HFF-Myc (cell line): ENCODE measurements at regions not wholly inside any gene's neighbourhood (a gene's known extent, or its start where the extent isn't known, plus 50 kb on each side); places are given as distances from the start of the nearest gene placed in this dataset.

Experiments
- DNase-seq: peaks from one replicate; pipeline ENCODE4 v3.0.0-alpha.2; 2011; ENCODE audit warnings: low read depth; ENCODE audit errors: extremely low read depth
- H3K4me3 ChIP-seq: replicated peaks from 2 replicates; pipeline ENCODE4 v1.5.1; 2011; ENCODE audit warnings: low read depth, mild to moderate bottlenecking, control low read depth, low read length
- TF ChIP-seq, protein P1 (sequence below): IDR thresholded peaks from 2 replicates; pipeline ENCODE4 v1.5.1; 2012; ENCODE audit warnings: mild to moderate bottlenecking, low read depth, low read length, control low read depth; ENCODE audit errors: missing control alignments

- no peak overlapping the region for H3K4me3 ChIP-seq
- TF ChIP-seq, protein P1, sequence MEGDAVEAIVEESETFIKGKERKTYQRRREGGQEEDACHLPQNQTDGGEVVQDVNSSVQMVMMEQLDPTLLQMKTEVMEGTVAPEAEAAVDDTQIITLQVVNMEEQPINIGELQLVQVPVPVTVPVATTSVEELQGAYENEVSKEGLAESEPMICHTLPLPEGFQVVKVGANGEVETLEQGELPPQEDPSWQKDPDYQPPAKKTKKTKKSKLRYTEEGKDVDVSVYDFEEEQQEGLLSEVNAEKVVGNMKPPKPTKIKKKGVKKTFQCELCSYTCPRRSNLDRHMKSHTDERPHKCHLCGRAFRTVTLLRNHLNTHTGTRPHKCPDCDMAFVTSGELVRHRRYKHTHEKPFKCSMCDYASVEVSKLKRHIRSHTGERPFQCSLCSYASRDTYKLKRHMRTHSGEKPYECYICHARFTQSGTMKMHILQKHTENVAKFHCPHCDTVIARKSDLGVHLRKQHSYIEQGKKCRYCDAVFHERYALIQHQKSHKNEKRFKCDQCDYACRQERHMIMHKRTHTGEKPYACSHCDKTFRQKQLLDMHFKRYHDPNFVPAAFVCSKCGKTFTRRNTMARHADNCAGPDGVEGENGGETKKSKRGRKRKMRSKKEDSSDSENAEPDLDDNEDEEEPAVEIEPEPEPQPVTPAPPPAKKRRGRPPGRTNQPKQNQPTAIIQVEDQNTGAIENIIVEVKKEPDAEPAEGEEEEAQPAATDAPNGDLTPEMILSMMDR, result no peak
Measured at GRCh38 chr10:44217274-44217820, 167.6 kb downstream of the CXCL12 start.

DNA sequence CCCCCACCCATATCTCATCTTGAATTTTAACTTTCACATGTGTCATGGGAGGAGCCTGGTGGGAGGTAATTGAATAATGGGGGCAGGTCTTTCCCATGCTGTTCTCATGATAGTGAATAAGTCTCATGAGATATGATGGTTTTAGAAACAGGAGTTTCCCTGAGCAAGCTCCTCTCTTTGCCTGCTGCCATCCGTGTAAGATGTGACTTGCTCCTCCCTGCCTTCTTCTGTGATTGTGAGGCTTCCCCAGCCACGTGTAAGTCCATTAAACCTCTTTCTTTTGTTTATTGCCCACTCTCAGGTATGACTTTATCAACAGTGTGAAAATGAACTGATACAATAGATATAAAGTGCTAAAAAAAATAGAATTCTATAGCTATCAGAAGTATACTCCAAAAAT, 168.8 kb downstream of the CXCL12 start:
- DNase-seq, result no peak
- no peak overlapping the region for H3K4me3 ChIP-seq
- TF ChIP-seq, protein P1, result no peak

More at GRCh38 chr10:44217274-44217820, 167.6 kb downstream of the CXCL12 start:
- no peak for DNase-seq

- H3K4me3 ChIP-seq, result no peak overlapping the region
- no peak for DNase-seq
- TF ChIP-seq, protein P1, result no peak
Measured at GRCh38 chr10:44209811-44210210, 175.1 kb downstream of the CXCL12 start.

- TF ChIP-seq, protein P1, result no peak
Measured at GRCh38 chr10:44207160-44207559, 177.7 kb downstream of the CXCL12 start.

GRCh38 chr10:44206127-44206818, 178.6 kb downstream of the CXCL12 start:
- TF ChIP-seq, protein P1, result no peak
- peak; percentile 59 for DNase-seq
- H3K4me3 ChIP-seq, result no peak overlapping the region

More at GRCh38 chr10:44207160-44207559, 177.7 kb downstream of the CXCL12 start:
- no peak for DNase-seq
- no peak overlapping the region for H3K4me3 ChIP-seq

DNA sequence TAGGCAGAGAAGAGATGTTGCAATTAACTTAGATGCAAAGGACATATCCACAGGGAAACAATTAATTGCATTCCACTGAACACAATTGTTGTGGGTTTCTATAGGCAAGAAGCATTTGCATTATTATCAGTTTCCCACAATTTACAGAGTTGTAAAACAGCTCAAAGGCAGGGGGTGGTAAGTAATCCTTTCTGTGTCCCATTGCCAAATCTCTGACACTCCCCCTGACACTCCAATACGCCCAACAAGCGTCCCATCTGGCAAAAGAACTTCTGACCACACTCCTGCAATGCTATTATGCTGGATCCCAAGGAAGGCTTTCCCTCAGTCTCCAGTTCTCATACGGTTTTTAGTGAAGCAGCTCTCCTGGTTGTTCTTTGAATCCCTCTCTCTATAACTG, 179.8 kb downstream of the CXCL12 start:
- TF ChIP-seq, protein P1, result no peak
- DNase-seq, result no peak
- H3K4me3 ChIP-seq, result no peak overlapping the region
